ENCODE measurements at regions not wholly inside any gene's neighbourhood (a gene's known extent, or its start where the extent isn't known, plus 50 kb on each side); places are given as distances from the start of the nearest gene placed in this dataset.

- H3K9me3 Mint-ChIP-seq, result no peaks in the 10 kb centered on the region
- peaks cover 17% of the 10 kb centered on the region for H3K27me3 Mint-ChIP-seq (ENCODE audit: low read depth)
- no peak overlapping the region for H3K27ac Mint-ChIP-seq
- no peaks in the 10 kb centered on the region for H3K36me3 Mint-ChIP-seq (ENCODE audit: low read depth)
- no peak overlapping the region for H3K4me3 Mint-ChIP-seq
- no peaks in the 10 kb centered on the region for H3K4me1 Mint-ChIP-seq (ENCODE audit: low read depth)
Observed at GRCh38 chr12:98358144-98358543, 157.2 kb upstream of the TMPO start.

GRCh38 chr12:98359856-98360255, 155.5 kb upstream of the TMPO start:
- Mint-ChIP-seq H3K27ac (no peak overlapping the region), H3K4me3 (no peak overlapping the region), H3K27me3 (ENCODE audit: low read depth) (peaks cover 32% of the 10 kb centered on the region), H3K9me3 (no peaks in the 10 kb centered on the region), H3K4me1 (ENCODE audit: low read depth) (no peaks in the 10 kb centered on the region), H3K36me3 (ENCODE audit: low read depth) (no peaks in the 10 kb centered on the region)

- Mint-ChIP-seq H3K36me3 (ENCODE audit: low read depth) (no peaks in the 10 kb centered on the region), H3K27ac (no peak overlapping the region), H3K9me3 (no peaks in the 10 kb centered on the region), H3K27me3 (ENCODE audit: low read depth) (peaks cover 36% of the 10 kb centered on the region), H3K4me1 (ENCODE audit: low read depth) (no peaks in the 10 kb centered on the region), H3K4me3 (no peak overlapping the region)
Observed at GRCh38 chr12:98360401-98360800, 155.0 kb upstream of the TMPO start.

- H3K27me3 Mint-ChIP-seq (ENCODE audit: low read depth), result peaks cover 20% of the 10 kb centered on the region
- H3K36me3 Mint-ChIP-seq (ENCODE audit: low read depth), result peaks cover 4% of the 10 kb centered on the region
- H3K4me3 Mint-ChIP-seq, result no peak overlapping the region
- no peak overlapping the region for H3K27ac Mint-ChIP-seq
- peaks cover 12% of the 10 kb centered on the region for H3K9me3 Mint-ChIP-seq
- peaks cover 31% of the 10 kb centered on the region for H3K4me1 Mint-ChIP-seq (ENCODE audit: low read depth)
Observed at GRCh38 chr12:98369581-98369980, 145.8 kb upstream of the TMPO start.

GRCh38 chr12:98370976-98371375, 144.4 kb upstream of the TMPO start:
- peak overlapping the region; percentile 32 for H3K4me3 Mint-ChIP-seq
- H3K27me3 Mint-ChIP-seq (ENCODE audit: low read depth), result peaks cover 22% of the 10 kb centered on the region
- peaks cover 4% of the 10 kb centered on the region for H3K36me3 Mint-ChIP-seq (ENCODE audit: low read depth)
- peaks cover 31% of the 10 kb centered on the region for H3K4me1 Mint-ChIP-seq (ENCODE audit: low read depth)
- H3K9me3 Mint-ChIP-seq, result peaks cover 12% of the 10 kb centered on the region
- peak overlapping the region; percentile 17 for H3K27ac Mint-ChIP-seq

- Mint-ChIP-seq H3K4me1 (ENCODE audit: low read depth) (peaks cover 31% of the 10 kb centered on the region), H3K27me3 (ENCODE audit: low read depth) (peaks cover 24% of the 10 kb centered on the region), H3K4me3 (peak overlapping the region; percentile 35), H3K9me3 (peaks cover 12% of the 10 kb centered on the region), H3K36me3 (ENCODE audit: low read depth) (peaks cover 4% of the 10 kb centered on the region), H3K27ac (peak overlapping the region; percentile 17)
Observed at GRCh38 chr12:98371419-98371818, 144.0 kb upstream of the TMPO start.

GRCh38 chr12:98372340-98373024, 142.9 kb upstream of the TMPO start:
- H3K4me1 Mint-ChIP-seq (ENCODE audit: low read depth), result peaks cover 31% of the 10 kb centered on the region
- peaks cover 4% of the 10 kb centered on the region for H3K36me3 Mint-ChIP-seq (ENCODE audit: low read depth)
- peaks cover 12% of the 10 kb centered on the region for H3K9me3 Mint-ChIP-seq
- no peak overlapping the region for H3K27ac Mint-ChIP-seq
- H3K4me3 Mint-ChIP-seq, result no peak overlapping the region
- H3K27me3 Mint-ChIP-seq (ENCODE audit: low read depth), result peaks cover 31% of the 10 kb centered on the region

GRCh38 chr12:98373025-98373554, 142.3 kb upstream of the TMPO start:
- peaks cover 12% of the 10 kb centered on the region for H3K9me3 Mint-ChIP-seq
- no peak overlapping the region for H3K27ac Mint-ChIP-seq
- H3K4me1 Mint-ChIP-seq (ENCODE audit: low read depth), result peaks cover 31% of the 10 kb centered on the region
- peaks cover 36% of the 10 kb centered on the region for H3K27me3 Mint-ChIP-seq (ENCODE audit: low read depth)
- no peak overlapping the region for H3K4me3 Mint-ChIP-seq
- H3K36me3 Mint-ChIP-seq (ENCODE audit: low read depth), result peaks cover 4% of the 10 kb centered on the region

GRCh38 chr12:98374007-98374406, 141.4 kb upstream of the TMPO start:
- Mint-ChIP-seq H3K36me3 (ENCODE audit: low read depth) (peaks cover 4% of the 10 kb centered on the region), H3K27ac (no peak overlapping the region), H3K4me3 (no peak overlapping the region), H3K27me3 (ENCODE audit: low read depth) (peaks cover 41% of the 10 kb centered on the region), H3K4me1 (ENCODE audit: low read depth) (peaks cover 31% of the 10 kb centered on the region), H3K9me3 (peaks cover 12% of the 10 kb centered on the region)

- no peaks in the 10 kb centered on the region for H3K36me3 Mint-ChIP-seq (ENCODE audit: low read depth)
- peaks cover 71% of the 10 kb centered on the region for H3K27me3 Mint-ChIP-seq (ENCODE audit: low read depth)
- H3K4me1 Mint-ChIP-seq (ENCODE audit: low read depth), result no peaks in the 10 kb centered on the region
- H3K27ac Mint-ChIP-seq, result no peak overlapping the region
- H3K4me3 Mint-ChIP-seq, result no peak overlapping the region
- H3K9me3 Mint-ChIP-seq, result no peaks in the 10 kb centered on the region
Observed at GRCh38 chr12:98379106-98379505, 136.3 kb upstream of the TMPO start.

- Mint-ChIP-seq H3K36me3 (ENCODE audit: low read depth) (no peaks in the 10 kb centered on the region), H3K27ac (no peak overlapping the region), H3K4me1 (ENCODE audit: low read depth) (no peaks in the 10 kb centered on the region), H3K9me3 (no peaks in the 10 kb centered on the region), H3K4me3 (no peak overlapping the region), H3K27me3 (ENCODE audit: low read depth) (peaks cover 52% of the 10 kb centered on the region)
Observed at GRCh38 chr12:98385641-98386040, 129.7 kb upstream of the TMPO start.

- Mint-ChIP-seq H3K27me3 (ENCODE audit: low read depth) (peaks cover 41% of the 10 kb centered on the region), H3K4me1 (ENCODE audit: low read depth) (no peaks in the 10 kb centered on the region), H3K4me3 (no peak overlapping the region), H3K9me3 (no peaks in the 10 kb centered on the region), H3K27ac (no peak overlapping the region), H3K36me3 (ENCODE audit: low read depth) (no peaks in the 10 kb centered on the region)
Observed at GRCh38 chr12:98387444-98387843, 127.9 kb upstream of the TMPO start.

- H3K4me3 Mint-ChIP-seq, result no peak overlapping the region
- no peaks in the 10 kb centered on the region for H3K9me3 Mint-ChIP-seq
- no peaks in the 10 kb centered on the region for H3K36me3 Mint-ChIP-seq (ENCODE audit: low read depth)
- no peaks in the 10 kb centered on the region for H3K4me1 Mint-ChIP-seq (ENCODE audit: low read depth)
- H3K27ac Mint-ChIP-seq, result no peak overlapping the region
- peaks cover 39% of the 10 kb centered on the region for H3K27me3 Mint-ChIP-seq (ENCODE audit: low read depth)
Observed at GRCh38 chr12:98388126-98388525, 127.3 kb upstream of the TMPO start.

- H3K9me3 Mint-ChIP-seq, result no peaks in the 10 kb centered on the region
- peaks cover 39% of the 10 kb centered on the region for H3K27me3 Mint-ChIP-seq (ENCODE audit: low read depth)
- H3K27ac Mint-ChIP-seq, result no peak overlapping the region
- no peak overlapping the region for H3K4me3 Mint-ChIP-seq
- H3K36me3 Mint-ChIP-seq (ENCODE audit: low read depth), result peaks cover 4% of the 10 kb centered on the region
- no peaks in the 10 kb centered on the region for H3K4me1 Mint-ChIP-seq (ENCODE audit: low read depth)
Observed at GRCh38 chr12:98389593-98389992, 125.8 kb upstream of the TMPO start.

GRCh38 chr12:98397323-98398105, 117.9 kb upstream of the TMPO start:
- peaks cover 33% of the 10 kb centered on the region for H3K4me1 Mint-ChIP-seq (ENCODE audit: low read depth)
- peaks cover 4% of the 10 kb centered on the region for H3K36me3 Mint-ChIP-seq (ENCODE audit: low read depth)
- peaks cover 9% of the 10 kb centered on the region for H3K27me3 Mint-ChIP-seq (ENCODE audit: low read depth)
- H3K9me3 Mint-ChIP-seq, result no peaks in the 10 kb centered on the region
- H3K4me3 Mint-ChIP-seq, result peak overlapping the region; percentile 77
- H3K27ac Mint-ChIP-seq, result peak overlapping the region; percentile 52
